H9 (cell line): ENCODE measurements at regions not wholly inside any gene's neighbourhood (a gene's known extent, or its start where the extent isn't known, plus 50 kb on each side); places are given as distances from the start of the nearest gene placed in this dataset.

ENCODE experiments used
- DNase-seq: peaks from one replicate; pipeline ENCODE4 v3.0.0-alpha.2; 2017
- H2AFZ ChIP-seq: one replicate; pipeline ENCODE4 v1.6.1; 2013; ENCODE audit warnings: mild to moderate bottlenecking, low read length, control low read depth, moderate library complexity
- H2AK5ac ChIP-seq: 2 replicates; pipeline ENCODE4 v1.6.1; 2013; ENCODE audit warnings: low read length, control low read depth, mixed read lengths; ENCODE audit not compliant: insufficient read length
- H2BK120ac ChIP-seq: one replicate; pipeline ENCODE4 v1.6.1; 2013; ENCODE audit warnings: low read depth, mild to moderate bottlenecking, low read length, control low read depth, inconsistent platforms; ENCODE audit not compliant: poor library complexity, severe bottlenecking
- H2BK12ac ChIP-seq: 2 replicates; pipeline ENCODE4 v1.6.1; 2013; ENCODE audit warnings: low read length, control low read depth, mixed read lengths, low read depth; ENCODE audit not compliant: insufficient read length
- H2BK15ac ChIP-seq: 2 replicates; pipeline ENCODE4 v1.6.1; 2013; ENCODE audit warnings: low read depth, low read length, control low read depth
- H2BK20ac ChIP-seq: one replicate; pipeline ENCODE4 v1.6.1; 2013; ENCODE audit warnings: low read depth, mild to moderate bottlenecking, low read length, control low read depth, inconsistent platforms; ENCODE audit not compliant: poor library complexity, severe bottlenecking
- H2BK5ac ChIP-seq: 2 replicates; pipeline ENCODE4 v1.6.1; 2013; ENCODE audit warnings: low read length, control low read depth, mixed read lengths; ENCODE audit not compliant: insufficient read length
- H3K14ac ChIP-seq: 2 replicates; pipeline ENCODE4 v1.6.1; 2013; ENCODE audit warnings: low read length, control low read depth; ENCODE audit not compliant: insufficient read depth
- H3K18ac ChIP-seq: 2 replicates; pipeline ENCODE4 v1.6.1; 2013; ENCODE audit warnings: low read depth, mild to moderate bottlenecking, mixed read lengths, low read length, control low read depth; ENCODE audit not compliant: insufficient read length
- H3K23ac ChIP-seq: 2 replicates; pipeline ENCODE4 v1.6.1; 2013; ENCODE audit warnings: low read length, control low read depth, mixed read lengths, low read depth; ENCODE audit not compliant: insufficient read length
- H3K23me2 ChIP-seq: 2 replicates; pipeline ENCODE4 v1.6.1; 2013; ENCODE audit warnings: low read depth, mild to moderate bottlenecking, mixed read lengths, low read length, control low read depth; ENCODE audit not compliant: insufficient read length, poor library complexity, severe bottlenecking
- H3K27ac ChIP-seq: 2 replicates; pipeline ENCODE4 v1.5.1; 2013; ENCODE audit warnings: low read length, control low read depth, mixed read lengths, low read depth; ENCODE audit not compliant: insufficient read length
- H3K27me3 ChIP-seq: 2 replicates; pipeline ENCODE4 v1.6.1; 2013; ENCODE audit warnings: low read length, control low read depth, inconsistent platforms; ENCODE audit not compliant: insufficient read depth
- H3K4ac ChIP-seq: 2 replicates; pipeline ENCODE4 v1.6.1; 2013; ENCODE audit warnings: low read depth, mild to moderate bottlenecking, control low read depth, inconsistent platforms, low read length, moderate library complexity
- H3K4me1 ChIP-seq: 2 replicates; pipeline ENCODE4 v1.6.1; 2013; ENCODE audit warnings: low read length, control low read depth, inconsistent platforms; ENCODE audit not compliant: insufficient read depth
- H3K4me2 ChIP-seq: 2 replicates; pipeline ENCODE4 v1.6.1; 2013; ENCODE audit warnings: low read length, control low read depth, mixed read lengths; ENCODE audit not compliant: insufficient read length, insufficient read depth
- H3K56ac ChIP-seq: 2 replicates; pipeline ENCODE4 v1.6.1; 2013; ENCODE audit warnings: low read depth, mild to moderate bottlenecking, mixed read lengths, low read length, control low read depth; ENCODE audit not compliant: insufficient read length
- H3K79me1 ChIP-seq: 2 replicates; pipeline ENCODE4 v1.6.1; 2013; ENCODE audit warnings: low read depth, mild to moderate bottlenecking, moderate library complexity, low read length, control low read depth, inconsistent platforms; ENCODE audit not compliant: insufficient read depth, poor library complexity, severe bottlenecking
- H3K79me2 ChIP-seq: 2 replicates; pipeline ENCODE4 v1.6.1; 2013; ENCODE audit warnings: low read length, control low read depth, inconsistent platforms; ENCODE audit not compliant: insufficient read depth
- H3K9ac ChIP-seq: 2 replicates; pipeline ENCODE4 v1.6.1; 2013; ENCODE audit warnings: low read length, control low read depth, mixed read lengths; ENCODE audit not compliant: insufficient read length; ENCODE audit errors: extremely low read depth
- H3K9me3 ChIP-seq: one replicate; pipeline ENCODE4 v1.6.1; 2013; ENCODE audit warnings: low read depth, low read length, inconsistent platforms; ENCODE audit not compliant: control insufficient read depth
- H3T11ph ChIP-seq: one replicate; pipeline ENCODE4 v1.6.1; 2013; ENCODE audit warnings: mild to moderate bottlenecking, low read length, control low read depth, inconsistent platforms
- H4K20me1 ChIP-seq: one replicate; pipeline ENCODE4 v1.6.1; 2013; ENCODE audit not compliant: control insufficient read depth, insufficient read length, insufficient read depth
- H4K5ac ChIP-seq: 2 replicates; pipeline ENCODE4 v1.6.1; 2013; ENCODE audit warnings: low read depth, mild to moderate bottlenecking, mixed read lengths, low read length, control low read depth; ENCODE audit not compliant: insufficient read length
- H4K8ac ChIP-seq: replicated peaks from 2 replicates; pipeline ENCODE4 v1.6.1; 2013; ENCODE audit warnings: low read length, control low read depth, mixed read lengths, low read depth; ENCODE audit not compliant: insufficient read length
- H4K91ac ChIP-seq: 2 replicates; pipeline ENCODE4 v1.6.1; 2013; ENCODE audit warnings: low read depth, mild to moderate bottlenecking, moderate library complexity, mixed read lengths, low read length, control low read depth; ENCODE audit not compliant: insufficient read length
- H3K27ac Mint-ChIP-seq, 3 experiments: 2 replicates in 2 of 3; 3 replicates in 1 of 3; pipeline ENCODE4 v1.8.0; 2020 to 2021; ENCODE audit warnings: mixed read lengths in 3 of 3, mild to moderate bottlenecking in 1 of 3, moderate library complexity in 1 of 3
- H3K27me3 Mint-ChIP-seq: 2 replicates; pipeline ENCODE4 v1.8.0; 2021; ENCODE audit warnings: low read depth, mild to moderate bottlenecking, moderate library complexity, mixed read lengths
- H3K36me3 Mint-ChIP-seq, 3 experiments: 2 replicates in 2 of 3; 3 replicates in 1 of 3; pipeline ENCODE4 v1.8.0; 2020 to 2021; ENCODE audit warnings: low read depth in 3 of 3, mixed read lengths in 3 of 3; ENCODE audit not compliant: insufficient read depth in 1 of 3
- H3K4me1 Mint-ChIP-seq, 2 experiments: 2 replicates each; pipeline ENCODE4 v1.8.0; 2020; ENCODE audit warnings: mixed read lengths in 2 of 2
- H3K4me3 Mint-ChIP-seq, 2 experiments: 2 replicates in 1 of 2; 3 replicates in 1 of 2; pipeline ENCODE4 v1.8.0; 2020 to 2021; ENCODE audit warnings: mild to moderate bottlenecking in 2 of 2, mixed read lengths in 2 of 2, moderate library complexity in 1 of 2
- H3K9me3 Mint-ChIP-seq, 2 experiments: 2 replicates in 1 of 2; 3 replicates in 1 of 2; pipeline ENCODE4 v1.8.0; 2020; ENCODE audit warnings: mild to moderate bottlenecking in 2 of 2, mixed read lengths in 2 of 2, moderate library complexity in 1 of 2
- CTCF ChIP-seq: fragments of 200-600 bp; sonication (generic); conservative IDR thresholded peaks from 3 replicates; pipeline ENCODE4 v1.8.0; 2021; ENCODE audit warnings: antibody characterized with exemption, mild to moderate bottlenecking

GRCh38 chr1:221608835-221609320, 133.0 kb downstream of the DUSP10 start:
- no peak for DNase-seq
- Mint-ChIP-seq H3K27ac (no peak overlapping the region), H3K36me3 (no peaks in the 10 kb centered on the region; a peak in 1 of 7 replicates), H3K9me3 (0 out of 5 replicates have a peak, but pooled peaks cover 0 to 2% of the 10 kb centered on the region in 2 experiments), H3K4me3 (no peak overlapping the region), H3K27me3 (no peaks in the 10 kb centered on the region), H3K4me1 (peaks cover 0 to 2% of the 10 kb centered on the region in 2 experiments; a peak in 1 of 4 replicates)
- Histone ChIP-seq H3K23me2 (no peaks in the 10 kb centered on the region), H2BK120ac (no peak overlapping the region), H3K9me3 (no peaks in the 10 kb centered on the region), H4K8ac (no peak overlapping the region), H3K14ac (no peak overlapping the region), H2BK5ac (no peak overlapping the region), H4K20me1 (no peaks in the 10 kb centered on the region), H3K79me2 (no peaks in the 10 kb centered on the region), H3K79me1 (no peaks in the 10 kb centered on the region), H3K4me2 (no peak overlapping the region), H4K5ac (no peak overlapping the region), H3K56ac (no peak overlapping the region), H3K9ac (no peak overlapping the region), H3K27me3 (no peaks in the 10 kb centered on the region), H2AK5ac (no peak overlapping the region), H3T11ph (no peak overlapping the region), H4K91ac (no peak overlapping the region), H3K4ac (no peak overlapping the region), H2BK20ac (no peak overlapping the region), H2BK15ac (no peak overlapping the region), H3K4me1 (no peaks in the 10 kb centered on the region), H2AFZ (no peak overlapping the region), H2BK12ac (no peak overlapping the region), H3K18ac (no peak overlapping the region), H3K23ac (no peak overlapping the region), H3K27ac (no peak overlapping the region)
- TF ChIP-seq CTCF, result no peak
